GM12872 (cell line): ENCODE measurements at regions not wholly inside any gene's neighbourhood (a gene's known extent, or its start where the extent isn't known, plus 50 kb on each side); places are given as distances from the start of the nearest gene placed in this dataset.

Source experiments
- TF ChIP-seq, protein P1 (sequence below): IDR thresholded peaks from 3 replicates; pipeline ENCODE4 v1.5.1; 2011; ENCODE audit warnings: low read depth, mild to moderate bottlenecking, low read length, moderate library complexity; ENCODE audit not compliant: insufficient read depth

DNA sequence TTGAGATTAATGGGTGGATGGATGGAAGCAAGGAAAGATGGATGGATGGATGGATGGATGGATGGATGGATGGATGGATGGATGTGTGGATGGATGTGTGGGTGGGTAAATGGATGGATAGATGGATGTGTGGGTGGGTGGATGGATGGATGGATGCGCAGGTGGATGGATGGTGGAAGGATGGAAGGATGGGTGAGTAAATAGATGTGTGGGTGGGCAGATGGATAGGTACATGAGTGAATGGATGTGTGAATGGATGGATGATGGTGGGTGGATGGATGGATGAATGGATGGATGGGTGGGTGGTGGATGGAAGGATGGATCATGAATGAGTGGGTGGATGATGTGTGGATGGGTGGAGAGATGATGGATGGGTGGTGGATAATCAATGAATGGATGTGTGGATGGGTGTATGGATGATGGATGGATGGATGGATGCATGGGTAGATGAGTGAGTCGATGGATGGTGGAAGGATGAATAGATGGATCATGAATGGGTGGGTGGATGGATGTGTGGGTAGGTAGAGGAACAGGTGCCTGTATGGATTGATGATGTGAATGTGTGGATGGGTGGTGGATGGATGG, 375.2 kb downstream of the BRD1 start:
- TF ChIP-seq, protein P1, sequence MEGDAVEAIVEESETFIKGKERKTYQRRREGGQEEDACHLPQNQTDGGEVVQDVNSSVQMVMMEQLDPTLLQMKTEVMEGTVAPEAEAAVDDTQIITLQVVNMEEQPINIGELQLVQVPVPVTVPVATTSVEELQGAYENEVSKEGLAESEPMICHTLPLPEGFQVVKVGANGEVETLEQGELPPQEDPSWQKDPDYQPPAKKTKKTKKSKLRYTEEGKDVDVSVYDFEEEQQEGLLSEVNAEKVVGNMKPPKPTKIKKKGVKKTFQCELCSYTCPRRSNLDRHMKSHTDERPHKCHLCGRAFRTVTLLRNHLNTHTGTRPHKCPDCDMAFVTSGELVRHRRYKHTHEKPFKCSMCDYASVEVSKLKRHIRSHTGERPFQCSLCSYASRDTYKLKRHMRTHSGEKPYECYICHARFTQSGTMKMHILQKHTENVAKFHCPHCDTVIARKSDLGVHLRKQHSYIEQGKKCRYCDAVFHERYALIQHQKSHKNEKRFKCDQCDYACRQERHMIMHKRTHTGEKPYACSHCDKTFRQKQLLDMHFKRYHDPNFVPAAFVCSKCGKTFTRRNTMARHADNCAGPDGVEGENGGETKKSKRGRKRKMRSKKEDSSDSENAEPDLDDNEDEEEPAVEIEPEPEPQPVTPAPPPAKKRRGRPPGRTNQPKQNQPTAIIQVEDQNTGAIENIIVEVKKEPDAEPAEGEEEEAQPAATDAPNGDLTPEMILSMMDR = no peak

DNA sequence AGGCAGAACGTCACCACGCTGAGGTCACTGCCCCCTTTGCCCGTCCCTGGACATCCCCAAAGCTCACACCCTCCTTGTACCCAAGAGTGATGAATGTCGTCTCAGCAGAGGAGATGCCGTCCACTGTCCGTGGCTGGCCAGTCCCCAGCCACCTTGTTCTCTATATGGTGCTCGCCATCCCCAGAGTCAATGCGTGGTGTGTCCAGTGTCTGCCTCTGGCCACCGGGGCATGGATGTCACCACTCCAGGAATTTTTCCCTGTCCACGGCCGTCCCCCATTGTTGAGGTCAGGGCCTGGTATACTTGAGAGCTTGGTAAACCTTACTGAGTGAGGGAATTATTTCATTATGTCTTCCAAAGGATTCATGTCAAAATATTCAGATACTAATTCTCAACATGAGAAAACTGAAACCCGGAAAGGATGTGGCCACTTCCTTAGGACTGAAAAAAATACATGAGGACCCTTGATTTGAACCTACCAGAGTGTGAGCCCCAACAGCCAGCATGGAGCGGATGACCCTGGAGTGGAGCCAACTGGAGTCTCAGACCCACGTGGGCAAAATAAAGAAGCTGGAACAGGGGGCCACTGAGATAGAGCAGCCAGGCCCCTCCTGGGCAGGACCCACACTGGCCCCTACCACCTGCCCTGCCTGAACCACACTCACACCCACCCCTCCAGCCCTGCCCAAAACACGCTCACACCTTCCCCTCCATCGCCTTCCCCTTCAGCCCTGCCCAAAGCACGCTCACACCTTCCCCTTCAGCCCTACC, 376.4 kb downstream of the BRD1 start:
- TF ChIP-seq, protein P1 = no peak

GRCh38 chr22:49450498-49450897, 377.2 kb downstream of the BRD1 start:
- TF ChIP-seq, protein P1 = no peak

- TF ChIP-seq, protein P1 = no peak
Measured at GRCh38 chr22:49449811-49450446, 377.7 kb downstream of the BRD1 start.

- TF ChIP-seq, protein P1 = no peak
Measured at GRCh38 chr22:49449377-49449776, 378.3 kb downstream of the BRD1 start.

DNA sequence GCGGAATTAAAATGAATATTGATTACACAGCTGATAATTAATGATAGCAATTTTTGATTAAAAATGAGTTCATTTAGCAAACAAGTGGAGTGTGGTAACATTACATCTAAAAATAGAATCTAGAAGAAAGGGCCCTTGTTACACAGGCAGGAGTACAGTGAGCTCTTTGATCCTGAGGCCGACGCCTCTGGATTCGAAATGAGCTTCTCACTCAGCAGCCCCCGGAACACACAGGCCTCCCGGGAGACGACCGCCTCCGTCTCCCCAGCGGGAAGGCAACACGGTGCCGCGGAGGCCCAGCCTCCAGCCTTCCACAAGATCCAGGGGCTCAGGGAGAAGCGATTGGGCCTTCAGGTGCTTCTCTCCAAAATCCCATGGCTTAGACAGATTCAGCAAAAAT, 379.1 kb downstream of the BRD1 start:
- TF ChIP-seq, protein P1 = no peak

DNA sequence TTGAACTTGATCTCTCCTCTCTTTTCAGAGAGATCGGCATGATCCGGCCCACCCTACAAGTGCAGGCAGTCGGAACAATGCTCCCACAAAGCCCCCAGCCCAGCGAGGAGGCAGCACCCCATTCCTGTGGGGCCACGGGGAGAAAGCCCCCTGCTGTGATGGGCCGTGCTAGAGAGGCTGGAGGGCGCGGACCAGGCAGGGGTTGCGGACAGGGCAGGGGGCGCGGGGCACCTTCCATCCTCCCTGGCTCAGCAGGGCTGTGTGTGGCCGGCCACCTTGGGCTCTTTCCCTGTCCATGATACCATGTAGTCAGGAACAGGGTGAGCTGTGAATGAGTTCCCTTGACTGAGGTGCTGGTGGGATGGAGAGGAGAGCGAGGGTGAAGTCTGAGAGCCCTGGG, 379.8 kb downstream of the BRD1 start:
- TF ChIP-seq, protein P1 = no peak
